Stromal cell of bone marrow (primary cell): ENCODE measurements at regions not wholly inside any gene's neighbourhood (a gene's known extent, or its start where the extent isn't known, plus 50 kb on each side); places are given as distances from the start of the nearest gene placed in this dataset.

Source experiments
- DNase-seq: peaks from one replicate; pipeline ENCODE4 v3.0.0-alpha.2; 2012; ENCODE audit warnings: low read depth

- peak; percentile 43 for DNase-seq
Observed at GRCh38 chr5:17893026-17893635, 258.9 kb downstream of the TAF11L14 start.

GRCh38 chr5:17895288-17896033 is 261.2 kb downstream of the TAF11L14 start:
- DNase-seq: peak; percentile 48

GRCh38 chr5:17896605-17897004 is 262.3 kb downstream of the TAF11L14 start:
- peak; percentile 62 for DNase-seq

- no peak for DNase-seq
Observed at GRCh38 chr5:17897776-17898175, 263.5 kb downstream of the TAF11L14 start.

- DNase-seq: no peak
Observed at GRCh38 chr5:17898766-17899165, 264.5 kb downstream of the TAF11L14 start.

- DNase-seq: no peak
Observed at GRCh38 chr5:17907094-17907493, 272.8 kb downstream of the TAF11L14 start.

GRCh38 chr5:17910318-17910717 is 276.1 kb downstream of the TAF11L14 start:
- peak; percentile 44 for DNase-seq

- DNase-seq: no peak
Observed at GRCh38 chr5:17912794-17913193, 278.5 kb downstream of the TAF11L14 start.

GRCh38 chr5:17916446-17916845 is 282.2 kb downstream of the TAF11L14 start:
- no peak for DNase-seq

GRCh38 chr5:17917465-17917864 is 283.2 kb downstream of the TAF11L14 start:
- no peak for DNase-seq

- peak; percentile 61 for DNase-seq
Observed at GRCh38 chr5:17918373-17919104, 284.3 kb downstream of the TAF11L14 start.

- no peak for DNase-seq
Observed at GRCh38 chr5:17925276-17925675, 291.0 kb downstream of the TAF11L14 start.

GRCh38 chr5:17928581-17928981 is 294.3 kb downstream of the TAF11L14 start:
- DNase-seq: peak; percentile 76

- no peak for DNase-seq
Observed at GRCh38 chr5:17929171-17929570, 294.9 kb downstream of the TAF11L14 start.

- no peak for DNase-seq
Observed at GRCh38 chr5:17930346-17930745, 296.1 kb downstream of the TAF11L14 start.

- no peak for DNase-seq
Observed at GRCh38 chr5:17944046-17944445, 309.8 kb downstream of the TAF11L14 start.

GRCh38 chr5:17947029-17947428 is 312.8 kb downstream of the TAF11L14 start:
- DNase-seq: no peak

GRCh38 chr5:17951392-17952169 is 317.3 kb downstream of the TAF11L14 start:
- no peak for DNase-seq

GRCh38 chr5:17952231-17952630 is 318.0 kb downstream of the TAF11L14 start:
- no peak for DNase-seq

- DNase-seq: no peak
Observed at GRCh38 chr5:17964067-17964466, 329.8 kb downstream of the TAF11L14 start.

GRCh38 chr5:17966640-17967402 is 332.6 kb downstream of the TAF11L14 start:
- DNase-seq: peak; percentile 13
